Medulla oblongata (tissue), 1 donor: ENCODE measurements at regions not wholly inside any gene's neighbourhood (a gene's known extent, or its start where the extent isn't known, plus 50 kb on each side); places are given as distances from the start of the nearest gene placed in this dataset.
A peak's percentile ranks its signal among the peaks of the same experiment; 100 is the strongest.
"Not testable (repeated sequence)": the region's sequence is repeated elsewhere in the genome, so short reads cannot be mapped to it uniquely, and the experiment has no call there.

Experiments
- DNase-seq: peaks from one replicate; pipeline ENCODE4 v3.0.0-alpha.2; 2015; ENCODE audit errors: extremely low spot score

DNA sequence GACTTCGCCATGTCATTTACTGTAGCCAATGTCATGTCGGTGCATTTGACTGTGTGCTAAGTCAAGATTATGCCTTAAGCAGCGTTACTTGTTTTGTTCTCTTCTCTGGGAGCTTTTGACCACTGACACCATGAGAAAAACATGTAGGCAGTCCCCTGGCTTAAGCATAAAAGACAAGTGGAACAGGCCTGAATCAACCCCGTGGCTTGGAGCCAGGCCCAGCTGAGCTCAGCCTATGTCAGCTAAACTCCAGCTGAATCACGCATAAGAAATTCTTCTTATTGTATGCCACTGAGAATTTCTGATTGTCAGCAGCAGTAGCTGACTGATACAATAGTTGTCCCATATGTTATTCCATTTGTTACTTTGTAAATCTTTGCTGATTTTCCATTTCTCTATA, 261.9 kb downstream of the CBLL2 start:
- DNase-seq, result no peak

DNA sequence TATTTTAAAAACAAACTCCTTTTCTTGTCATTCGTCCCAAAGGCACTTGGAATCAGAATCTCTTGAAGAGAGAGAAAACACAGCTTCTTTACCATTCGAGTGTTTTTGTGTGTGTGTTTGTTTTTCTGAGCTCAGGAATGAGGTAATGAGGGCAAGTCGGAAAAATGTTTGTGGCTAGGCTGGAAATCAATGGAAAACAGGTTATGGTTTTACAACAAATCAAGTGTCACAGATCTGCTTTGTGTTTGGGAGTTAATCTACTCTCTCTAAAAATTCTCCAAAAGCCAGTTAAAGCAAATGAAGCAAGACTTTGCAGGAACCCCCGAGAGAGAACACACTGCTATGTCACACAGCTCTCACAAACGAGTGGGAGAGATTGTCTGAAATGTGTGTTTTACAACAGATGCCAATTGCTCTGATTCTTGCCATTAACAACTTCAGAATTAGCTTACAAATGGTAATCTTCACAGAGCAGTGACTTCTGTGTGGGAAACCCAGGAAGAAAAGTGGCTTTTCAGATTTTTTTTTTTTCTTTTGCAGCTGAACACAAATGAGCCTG, 264.1 kb downstream of the CBLL2 start:
- DNase-seq, result no peak

DNA sequence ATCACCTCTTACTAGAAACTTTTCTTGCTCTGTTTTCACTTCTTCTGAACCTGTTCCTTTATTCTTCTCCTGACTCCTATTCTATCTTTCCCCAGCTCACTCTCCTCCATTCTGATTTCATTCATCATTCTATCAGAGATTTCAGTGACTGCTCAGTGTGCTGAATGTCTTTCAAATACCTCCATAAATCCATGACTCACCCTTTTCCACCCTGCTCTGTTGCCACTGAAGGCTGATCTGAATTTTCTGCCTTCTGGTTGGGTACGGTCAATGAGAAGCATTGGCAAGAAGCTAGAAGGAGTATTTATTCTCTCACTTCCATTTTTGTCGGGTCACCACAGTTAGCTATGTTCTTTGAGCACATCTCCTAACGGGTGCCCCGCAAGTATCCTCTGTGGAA, 265.9 kb downstream of the CBLL2 start:
- DNase-seq, result no peak

DNA sequence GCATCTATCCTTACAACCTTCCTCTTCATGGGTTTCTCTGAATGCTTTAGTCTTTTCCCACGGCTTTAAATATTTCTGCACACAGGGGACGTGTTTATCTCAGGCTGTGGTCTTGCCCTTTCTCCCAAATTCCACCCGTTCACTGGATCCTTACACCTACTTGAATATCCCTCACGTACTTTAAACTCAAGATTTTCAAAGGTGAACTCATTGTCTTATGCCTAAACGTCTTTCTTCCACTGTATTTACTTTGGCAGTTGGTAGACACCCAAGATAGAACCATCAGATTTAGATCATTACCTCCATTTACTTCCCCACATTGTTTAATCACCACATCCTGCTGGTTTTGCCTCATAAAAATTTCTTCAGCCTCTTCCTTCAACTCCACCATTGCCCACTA, 269.2 kb downstream of the CBLL2 start:
- DNase-seq, result no peak

DNA sequence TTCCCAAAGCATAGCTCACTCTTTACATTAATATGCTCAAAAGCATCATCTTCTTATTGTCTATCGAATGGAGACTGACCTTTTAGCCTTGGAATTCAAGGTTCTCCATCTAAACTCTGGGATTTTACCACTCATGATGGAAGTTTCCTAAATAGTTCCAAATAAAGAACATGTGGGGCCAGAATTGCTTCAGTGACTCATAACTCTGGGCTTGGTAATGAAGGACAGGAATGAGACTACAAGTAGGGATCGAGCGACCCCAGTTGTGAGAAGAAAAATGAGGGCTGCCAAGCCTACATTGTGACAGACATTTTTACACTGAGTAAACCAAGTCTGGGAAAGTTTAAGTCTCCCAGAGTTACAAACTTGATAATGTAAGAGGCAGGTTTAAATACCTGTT, 269.9 kb downstream of the CBLL2 start:
- no peak for DNase-seq

DNA sequence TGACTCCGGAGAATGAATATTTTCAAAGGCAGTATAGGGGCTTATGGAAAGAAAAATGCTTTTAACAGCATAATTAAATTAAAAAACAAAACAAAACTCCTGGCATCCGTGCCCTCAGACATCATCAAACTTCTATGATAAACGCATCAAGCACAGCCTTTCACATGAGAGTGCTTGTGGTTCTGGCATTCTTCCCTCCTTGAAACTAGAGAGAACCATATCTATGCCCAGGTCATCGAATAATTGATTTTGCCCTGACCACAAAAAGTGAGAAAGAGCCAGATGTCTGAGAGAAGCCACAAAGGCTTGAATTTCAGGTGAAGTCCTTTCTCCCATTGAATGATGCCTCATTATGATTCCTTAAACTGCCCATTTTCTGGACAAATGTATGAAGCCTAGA, 286.8 kb downstream of the CBLL2 start:
- DNase-seq, result no peak

DNA sequence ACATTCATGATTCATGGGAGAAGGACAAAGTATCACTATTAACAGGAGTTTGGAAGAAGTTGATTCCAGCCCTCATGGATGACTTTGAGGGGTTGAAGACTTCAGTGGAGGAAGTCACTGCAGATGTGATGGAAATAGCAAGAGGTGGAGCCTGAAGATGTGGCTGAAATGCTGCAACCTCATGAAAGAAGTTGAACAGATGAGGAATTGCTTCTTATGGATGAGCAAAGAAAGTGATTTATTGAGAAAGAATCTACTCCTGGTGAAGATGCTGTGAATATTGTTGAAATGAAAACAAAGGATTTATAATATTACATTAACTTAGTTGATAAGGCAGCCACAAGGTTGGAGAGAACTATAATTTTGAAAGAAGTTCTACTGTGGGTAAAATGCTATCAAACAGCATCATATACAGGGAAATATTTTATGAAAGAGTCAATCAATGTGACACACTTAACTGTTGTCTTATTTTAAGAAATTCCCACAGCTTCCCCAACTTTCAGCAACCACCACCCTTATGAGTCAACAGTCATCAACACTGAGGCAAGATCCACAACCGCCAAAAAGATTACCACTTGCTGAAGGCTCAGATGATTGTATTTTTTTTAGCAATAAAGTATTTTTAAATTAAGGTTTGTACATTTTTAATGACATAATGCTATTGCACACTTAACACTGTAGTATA, 302.6 kb downstream of the CBLL2 start:
- DNase-seq, result no peak

DNA sequence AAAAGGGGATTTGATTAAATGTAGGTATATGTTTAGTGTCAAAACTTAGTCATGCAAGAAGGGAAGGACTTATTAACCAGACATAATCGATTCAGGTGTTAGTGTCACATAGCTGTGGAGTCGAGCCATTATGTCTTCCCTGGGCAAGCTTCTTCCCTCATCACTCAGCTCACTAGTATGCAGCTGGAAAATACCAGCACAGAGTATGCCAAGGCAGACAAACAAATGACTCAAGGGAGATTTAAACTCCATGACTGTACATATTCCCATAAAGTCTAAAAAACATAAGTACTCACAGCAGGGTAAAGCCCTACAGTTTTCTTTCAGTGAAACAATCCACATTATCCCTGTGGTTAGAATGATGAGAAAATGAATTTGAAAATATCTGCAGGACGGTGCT, 304.5 kb downstream of the CBLL2 start:
- DNase-seq, result no peak

DNA sequence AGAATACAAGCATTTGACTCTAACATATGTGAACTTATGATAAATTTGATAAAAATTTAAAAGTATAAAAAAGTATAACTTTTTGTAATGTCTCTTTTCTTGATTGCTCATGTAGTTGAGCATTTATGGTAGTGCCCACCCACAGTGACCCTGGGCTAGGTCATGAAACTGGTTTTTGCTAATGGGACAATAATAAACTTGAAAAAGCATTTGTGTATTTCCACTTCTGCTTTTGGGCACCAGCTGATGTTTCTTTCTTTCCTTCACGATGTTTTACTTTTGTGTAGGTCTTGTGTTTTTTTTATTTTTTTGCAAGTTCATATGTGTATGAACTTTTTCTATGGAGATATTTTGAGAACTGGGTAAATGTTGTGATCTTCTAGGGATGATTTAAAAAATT, 313.1 kb downstream of the CBLL2 start:
- no peak for DNase-seq

DNA sequence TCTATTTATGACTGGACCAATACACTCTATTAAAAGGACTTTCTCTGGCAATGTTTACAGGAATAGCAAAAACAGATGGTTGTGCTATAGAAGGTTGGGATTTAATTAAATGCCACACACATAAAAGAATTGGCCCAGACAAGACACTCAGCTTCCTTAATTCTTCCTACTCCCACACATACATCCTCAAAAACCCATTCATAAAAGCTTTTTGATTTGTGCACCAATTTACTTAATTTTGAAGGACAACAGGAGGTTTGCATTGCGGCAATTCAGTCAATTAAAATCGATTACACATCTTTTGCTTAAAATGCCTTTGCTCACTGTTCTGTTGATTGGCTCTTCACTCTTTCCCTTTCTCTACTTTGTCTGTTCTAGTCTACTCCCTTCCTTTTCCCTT, 317.1 kb downstream of the CBLL2 start:
- DNase-seq, result no peak

DNA sequence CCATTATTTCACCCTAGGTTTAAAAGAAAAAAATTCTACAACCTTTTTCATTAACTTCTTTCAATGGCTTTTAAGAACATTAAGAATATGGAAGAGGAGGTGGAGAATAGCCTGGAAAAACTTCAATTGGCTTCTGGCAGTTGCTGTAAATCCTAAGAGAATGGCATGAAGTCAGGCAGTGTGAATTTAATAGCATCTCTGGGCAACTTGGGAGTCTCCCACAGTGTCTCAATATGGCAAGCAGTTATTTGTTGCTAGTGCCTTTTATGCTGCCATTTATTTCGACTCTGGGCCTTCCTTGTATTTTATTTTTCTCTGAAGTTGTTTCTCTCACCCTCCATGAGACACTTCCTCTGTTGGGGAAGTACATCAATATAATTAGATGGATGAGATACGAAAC, 322.1 kb downstream of the CBLL2 start:
- DNase-seq, result no peak

DNA sequence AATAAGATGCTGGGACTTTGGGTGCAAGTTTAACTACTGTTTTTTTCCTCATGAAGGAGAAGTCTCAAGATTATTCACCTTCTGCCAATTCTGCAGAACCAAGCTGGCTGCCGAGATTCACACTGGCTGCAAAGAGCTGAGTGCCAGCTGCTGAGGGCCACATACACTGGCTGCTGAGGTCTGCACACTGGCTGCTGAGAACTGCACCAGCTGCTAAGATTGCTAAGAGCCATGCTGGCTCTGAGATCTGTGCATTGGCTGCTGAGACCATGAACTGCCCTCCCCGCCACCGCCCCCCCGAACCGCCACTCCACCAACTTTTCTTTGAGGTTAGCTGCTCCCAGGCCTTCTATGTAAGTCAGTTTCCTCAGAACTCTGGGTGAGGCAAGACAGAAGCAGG, 330.3 kb downstream of the CBLL2 start:
- no peak for DNase-seq

DNA sequence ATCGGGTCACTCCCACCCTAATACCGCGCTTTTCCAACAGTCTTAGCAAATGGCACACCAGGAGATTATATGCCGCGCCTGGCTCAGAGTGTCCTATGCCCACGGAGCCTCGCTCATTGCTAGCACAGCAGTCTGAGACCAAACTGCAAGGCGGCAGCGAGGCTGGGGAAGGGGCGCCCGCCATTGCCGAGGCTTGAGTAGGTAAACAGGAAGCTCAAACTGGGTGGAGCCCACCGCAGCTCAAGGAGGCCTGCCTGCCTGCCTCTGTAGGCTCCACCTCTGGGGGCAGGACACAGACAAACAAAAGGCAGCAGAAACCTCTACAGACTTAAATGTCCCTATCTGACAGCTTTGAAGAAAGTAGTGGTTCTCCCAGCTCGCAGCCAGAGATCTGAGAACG, 336.7 kb downstream of the CBLL2 start:
- DNase-seq, result not testable (repeated sequence)

DNA sequence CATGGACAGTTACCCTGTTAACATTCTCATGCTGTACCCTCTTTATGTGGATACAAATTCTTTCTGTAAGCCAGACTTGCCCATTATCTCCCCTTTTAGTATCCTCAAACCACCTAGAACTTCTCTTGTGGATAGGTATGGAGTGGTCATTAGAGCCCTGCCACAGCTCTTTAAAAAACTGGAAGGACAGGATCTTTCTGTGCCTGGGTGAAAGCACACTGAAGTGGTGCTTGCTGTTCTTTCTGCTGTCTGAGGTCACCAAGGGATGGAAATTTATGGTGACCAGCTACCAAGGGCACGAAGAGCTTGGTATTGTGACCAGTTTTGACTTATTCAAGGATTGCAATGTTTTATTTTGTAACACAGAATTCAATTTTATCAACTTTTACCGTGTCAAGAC, 344.2 kb downstream of the CBLL2 start:
- no peak for DNase-seq

DNA sequence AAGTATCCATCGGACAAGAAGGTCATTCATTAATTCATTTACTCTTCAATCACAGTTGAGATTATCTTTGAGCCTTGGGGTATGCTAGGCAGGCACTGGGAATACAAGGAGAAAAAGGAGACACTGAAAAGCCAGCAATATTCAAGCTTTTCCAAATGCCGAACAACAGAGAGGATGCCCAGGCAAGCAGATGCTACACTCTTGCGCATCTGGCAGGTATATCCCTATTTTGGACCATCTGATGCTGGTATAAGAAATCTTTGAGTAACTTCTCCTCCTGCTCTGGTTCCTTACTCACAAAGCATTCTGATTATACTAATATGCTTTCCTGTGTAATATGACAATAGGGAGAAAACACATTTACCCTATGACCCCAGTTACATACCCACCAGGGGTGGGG, 354.9 kb downstream of the CBLL2 start:
- no peak for DNase-seq

DNA sequence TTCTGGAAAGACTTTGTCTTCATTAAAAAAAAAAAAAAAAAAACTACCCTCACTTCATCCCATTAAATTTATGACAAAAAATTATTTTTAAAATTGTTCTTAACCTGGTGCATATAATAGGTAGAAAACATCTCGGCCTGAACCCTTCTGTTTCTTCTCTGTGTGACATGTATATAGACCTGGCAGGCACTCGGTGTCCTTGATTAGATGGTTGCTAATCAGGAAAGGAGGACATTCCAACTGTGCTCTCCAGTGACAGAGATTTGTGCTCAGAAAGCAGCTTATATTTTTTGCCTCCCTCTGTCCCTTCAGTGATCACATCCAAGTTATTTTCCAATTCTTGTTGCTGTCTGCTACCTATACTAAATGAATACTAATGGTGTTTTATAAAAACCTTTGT, 355.6 kb downstream of the CBLL2 start:
- no peak for DNase-seq

DNA sequence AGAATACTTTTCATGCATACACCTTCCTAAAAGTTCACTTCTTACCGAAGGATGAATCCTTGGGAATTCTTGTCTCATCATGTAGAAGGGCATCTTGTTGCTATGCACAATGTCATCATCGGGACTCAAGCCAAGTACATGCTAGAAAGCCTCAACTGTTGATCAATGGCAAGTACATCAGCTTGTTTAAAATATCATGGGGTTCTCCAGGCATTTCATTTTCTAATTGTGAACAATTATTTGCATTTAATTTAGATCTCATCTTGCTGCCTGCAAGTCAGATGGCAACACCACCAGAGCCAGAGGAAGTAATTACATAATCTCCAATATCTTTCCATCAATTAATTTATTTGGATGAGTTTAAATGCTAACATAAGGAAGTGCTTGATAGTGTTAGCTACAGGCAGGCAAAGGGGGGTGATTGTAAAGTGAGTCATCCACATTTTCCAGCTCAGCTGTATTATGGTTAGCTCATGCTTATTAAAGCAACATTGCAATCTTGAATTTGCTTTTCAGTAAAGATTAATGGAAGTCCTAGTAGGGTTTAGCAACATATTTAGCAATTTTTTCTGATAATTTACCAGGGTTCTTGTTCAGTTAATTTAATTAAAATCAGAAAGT, 356.5 kb downstream of the CBLL2 start:
- no peak for DNase-seq

DNA sequence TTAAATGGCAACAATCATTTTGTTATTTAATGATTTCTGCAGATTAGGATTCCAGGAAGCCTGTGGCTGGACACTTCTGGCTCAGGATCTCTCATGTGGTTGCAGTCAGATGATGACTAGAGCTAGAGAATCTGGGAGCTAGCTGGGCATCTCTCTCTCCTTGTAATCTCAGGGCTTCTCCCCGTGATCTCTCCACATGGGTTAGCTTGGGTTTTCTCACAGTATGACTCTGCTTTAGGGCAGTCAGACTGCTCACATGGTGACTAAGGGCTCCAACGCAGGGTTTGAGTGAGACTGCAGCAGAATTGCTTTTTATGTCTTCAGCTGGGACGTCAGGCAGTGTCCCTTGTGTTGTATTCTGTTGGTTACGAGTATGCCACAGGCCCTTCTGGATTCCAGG, 361.4 kb downstream of the CBLL2 start:
- DNase-seq, result no peak

DNA sequence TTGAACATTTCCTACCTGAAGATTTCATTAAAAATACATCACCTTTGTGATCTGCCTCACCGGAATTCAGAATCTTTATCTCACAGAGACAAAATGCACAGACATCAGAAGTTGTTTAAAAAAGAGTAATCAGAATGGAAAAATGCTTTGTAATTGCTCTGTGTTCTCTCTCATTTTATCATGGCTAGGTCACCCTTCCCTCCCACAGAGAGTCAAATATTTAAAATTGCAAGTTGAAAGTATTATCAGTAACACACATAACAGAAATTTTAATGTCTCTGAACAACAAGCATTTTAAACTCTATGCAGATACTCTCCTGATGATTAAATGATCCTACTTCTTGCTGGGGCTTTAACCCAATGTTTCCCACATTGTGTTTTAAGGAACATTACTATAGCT, 362.0 kb downstream of the CBLL2 start:
- DNase-seq, result no peak

DNA sequence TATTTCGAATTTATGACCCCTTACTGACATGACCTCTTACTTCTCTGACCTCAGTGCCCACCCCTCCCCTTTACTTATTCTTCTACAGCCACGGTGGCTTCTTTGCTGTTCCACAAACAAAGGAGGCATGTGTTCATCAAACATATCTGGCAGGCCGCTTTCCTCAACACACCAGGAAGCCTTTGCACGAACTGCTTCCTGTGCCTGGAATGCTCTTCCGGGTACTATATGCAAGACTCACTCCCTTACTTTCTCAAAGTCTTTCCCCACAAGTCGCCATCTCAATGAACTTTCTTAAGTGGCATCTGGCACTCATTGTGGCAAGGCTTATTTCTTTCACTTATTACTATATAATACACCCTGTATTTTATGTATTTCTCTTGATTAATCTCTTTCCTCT, 351.5 kb upstream of the DDX53 start:
- no peak for DNase-seq

DNA sequence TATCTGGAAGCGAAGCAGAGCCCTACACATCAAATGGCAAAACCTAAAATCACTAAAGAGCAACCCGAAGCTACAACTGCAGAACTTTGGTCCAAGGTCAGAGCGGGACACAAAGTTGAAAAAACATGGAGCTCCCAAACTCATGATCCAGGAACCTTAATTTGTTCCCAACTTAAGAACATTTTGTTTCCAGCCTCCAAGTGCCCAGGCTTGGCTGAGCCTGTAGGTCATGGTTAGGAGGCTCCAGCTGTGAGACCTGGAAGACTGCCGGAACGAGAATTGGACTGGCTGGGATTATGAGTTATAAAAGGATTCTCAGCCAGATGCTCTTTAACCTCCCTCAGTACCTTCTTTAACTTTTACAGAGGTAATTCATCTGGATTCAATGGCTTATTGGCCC, 349.1 kb upstream of the DDX53 start:
- DNase-seq, result no peak

DNA sequence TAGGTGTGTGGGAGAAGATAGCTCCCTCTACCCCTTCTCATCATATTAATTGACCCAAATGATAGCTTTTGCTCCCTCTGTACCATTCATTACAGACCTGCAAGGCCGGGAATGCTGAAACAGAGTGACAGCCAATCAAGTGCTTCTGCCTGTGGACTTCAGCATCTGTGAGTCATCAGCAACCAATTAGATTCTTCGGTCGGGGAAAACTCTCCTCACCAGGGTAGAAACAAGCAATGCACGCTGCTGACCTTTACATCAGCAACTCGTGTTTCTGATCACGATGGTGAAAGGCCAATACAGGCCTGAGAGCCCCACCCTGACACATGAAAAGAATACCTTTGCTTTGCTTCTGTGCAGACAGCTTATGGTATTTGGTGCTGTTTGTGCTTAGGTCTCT, 347.2 kb upstream of the DDX53 start:
- DNase-seq, result peak; percentile 2

DNA sequence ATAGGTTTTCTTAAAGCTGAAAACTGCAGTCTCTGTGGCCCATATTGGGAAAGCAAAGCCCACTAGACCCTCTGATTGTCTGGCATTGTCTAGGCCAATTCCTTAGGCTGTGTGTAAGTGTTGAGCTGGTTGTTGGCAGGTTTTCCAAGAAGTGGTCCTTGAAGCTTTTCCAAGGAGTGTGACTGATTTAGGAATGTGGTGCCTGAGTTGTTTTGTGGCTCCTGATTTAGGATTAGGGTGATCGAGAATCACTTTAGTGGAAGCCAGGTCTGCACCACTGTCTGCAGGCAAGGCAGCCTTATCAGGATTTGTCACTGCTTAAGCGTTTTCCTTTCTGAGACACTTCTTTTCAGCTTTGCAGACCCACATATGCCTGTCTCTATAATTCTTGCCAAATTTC, 339.0 kb upstream of the DDX53 start:
- DNase-seq, result no peak

DNA sequence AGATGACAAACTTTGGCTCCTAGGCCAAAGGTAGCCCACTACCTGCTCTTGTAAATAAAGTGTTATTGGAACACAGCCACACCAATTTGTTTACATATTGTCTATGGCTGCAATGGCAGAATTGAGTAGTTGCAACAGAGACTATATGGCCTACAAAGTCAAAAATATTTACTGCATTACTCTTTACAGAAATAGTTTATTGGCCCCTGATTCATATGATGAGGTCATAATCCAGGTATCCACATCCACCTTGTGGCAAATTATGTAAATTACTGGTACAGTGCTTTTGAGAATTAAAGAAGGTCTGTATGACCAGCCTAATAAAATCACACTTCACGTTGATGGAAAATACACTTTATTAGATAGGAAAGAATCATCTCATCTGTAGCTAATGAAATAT, 337.0 kb upstream of the DDX53 start:
- no peak for DNase-seq
